ENCODE measurements at regions not wholly inside any gene's neighbourhood (a gene's known extent, or its start where the extent isn't known, plus 50 kb on each side); places are given as distances from the start of the nearest gene placed in this dataset.

DNA sequence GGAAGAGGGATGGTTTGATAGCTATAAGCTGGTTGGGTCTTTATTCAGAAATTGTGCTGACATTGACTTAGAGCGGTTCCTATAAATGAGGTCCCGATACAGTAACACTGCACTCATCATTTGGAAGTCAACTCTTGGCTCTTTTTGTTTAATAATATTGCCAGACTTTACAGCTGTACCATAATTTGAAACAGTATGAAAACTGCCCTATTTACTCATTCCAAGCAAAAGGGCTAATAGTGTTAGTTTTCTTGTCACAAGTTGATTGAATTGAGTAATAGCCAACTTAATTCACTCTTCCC, 128.4 kb upstream of the LIMCH1 start:
- Histone ChIP-seq H3K4me2 (ENCODE audit: insufficient read depth in 1 of 2, low read depth in 2 of 2, low read length in 2 of 2) (no peak overlapping the region), H2BK120ac (replicated peaks; ENCODE audit: low read depth, low read length) (no peak overlapping the region), H3K27me3 (replicated peaks in 1 of 4; ENCODE audit: control insufficient read depth in 3 of 4, extremely low read depth in 1 of 4, insufficient read depth in 3 of 4, low read length in 3 of 4) (no peaks in the 10 kb centered on the region), H2BK20ac (ENCODE audit: low read length) (no peak overlapping the region), H2AFZ (ENCODE audit: low read length) (no peak overlapping the region), H3K27ac (ENCODE audit: low read depth, low read length) (no peak overlapping the region), H2BK15ac (ENCODE audit: low read length) (no peak overlapping the region), H3K56ac (replicated peaks; ENCODE audit: insufficient read length, low read depth, low read length) (no peak overlapping the region), H3K9ac (replicated peaks in 1 of 4; ENCODE audit: extremely low read depth in 1 of 4, low read depth in 3 of 4, low read length in 3 of 4) (no peak overlapping the region), H2BK5ac (ENCODE audit: low read depth, low read length) (no peak overlapping the region), H3K4me1 (replicated peaks in 1 of 4; ENCODE audit: control insufficient read depth in 3 of 4, insufficient read depth in 4 of 4, low read length in 3 of 4) (no peaks in the 10 kb centered on the region), H4K91ac (replicated peaks; ENCODE audit: insufficient read length, low read length) (no peak overlapping the region), H4K8ac (ENCODE audit: extremely low read depth, insufficient read depth, low read length) (no peak overlapping the region), H4K5ac (ENCODE audit: insufficient read length, low read depth, low read length) (no peak overlapping the region), H2AK5ac (ENCODE audit: low read depth, low read length) (no peak overlapping the region), H3K4ac (replicated peaks; ENCODE audit: insufficient read length, low read depth, low read length) (no peak overlapping the region), H2BK12ac (ENCODE audit: low read depth, low read length) (no peak overlapping the region), H3K79me2 (ENCODE audit: control insufficient read depth in 1 of 2, insufficient read depth in 2 of 2, low read length in 2 of 2) (no peaks in the 10 kb centered on the region), H3K23me2 (ENCODE audit: low read depth, low read length) (no peaks in the 10 kb centered on the region), H3K14ac (ENCODE audit: insufficient read length) (no peak overlapping the region), H3K9me3 (ENCODE audit: insufficient read depth in 2 of 2, low read depth in 1 of 2, low read length in 1 of 2) (no peaks in the 10 kb centered on the region), H4K20me1 (replicated peaks in 1 of 2; ENCODE audit: control insufficient read depth in 1 of 2, insufficient read depth in 2 of 2, low read length in 2 of 2) (no peaks in the 10 kb centered on the region), H3K79me1 (ENCODE audit: low read depth, low read length) (no peaks in the 10 kb centered on the region), H3K23ac (ENCODE audit: insufficient read length) (no peak overlapping the region), H3K36me3 (ENCODE audit: control insufficient read depth in 2 of 4, insufficient read depth in 4 of 4, low read length in 3 of 4) (no peaks in the 10 kb centered on the region), H3K18ac (ENCODE audit: extremely low read depth, low read length) (no peak overlapping the region), H3K4me3 (ENCODE audit: extremely low read depth in 1 of 4, insufficient read depth in 2 of 4, low read depth in 3 of 4, low read length in 4 of 4) (no peak overlapping the region)
- DNase-seq (ENCODE audit: low read depth in 1 of 2, low spot score in 2 of 2) (no peak), FAIRE-seq (no peak)
- POLR2A ChIA-PET (ENCODE audit: partially characterized antibody), result interaction anchor here (0.5 to 0.9 kb wide), 2 partner anchors 140 to 152 kb away, joined by 3 to 4 read pairs; no protein-coding TSS in a partner anchor
- CTCF ChIA-PET (ENCODE audit: partially characterized antibody), result interaction anchor here (0.5 to 1.4 kb wide), 4 partner anchors 11 to 42 kb away, joined by 3 read pairs; no protein-coding TSS in a partner anchor
- WGBS, 2 experiments (ENCODE audit: extremely low coverage in 1 of 2, insufficient coverage in 1 of 2, insufficient read length in 1 of 2, insufficient replicate concordance in 2 of 2, low coverage in 1 of 2, low lambda C conversion rate in 2 of 2, missing lambda C conversion rate in 1 of 2), result 94% methylated on average over 2 of the region's 2 CpGs; no CpG with 5 or more reads in 1 of the 2 experiments
- TF ChIP-seq CREB1 (IDR thresholded peaks at IDR 0.05), result no peak
- no peak for TF ChIP-seq TAF7 (optimal IDR thresholded peaks at IDR 0.05; ENCODE audit: borderline replicate concordance, low read depth, low read length)
- no peak for TF ChIP-seq HDAC6 (IDR thresholded peaks at IDR 0.05; ENCODE audit: low read depth, low read length)
- TF ChIP-seq E2F6 (IDR thresholded peaks at IDR 0.05), result no peak
- TF ChIP-seq, protein P1, sequence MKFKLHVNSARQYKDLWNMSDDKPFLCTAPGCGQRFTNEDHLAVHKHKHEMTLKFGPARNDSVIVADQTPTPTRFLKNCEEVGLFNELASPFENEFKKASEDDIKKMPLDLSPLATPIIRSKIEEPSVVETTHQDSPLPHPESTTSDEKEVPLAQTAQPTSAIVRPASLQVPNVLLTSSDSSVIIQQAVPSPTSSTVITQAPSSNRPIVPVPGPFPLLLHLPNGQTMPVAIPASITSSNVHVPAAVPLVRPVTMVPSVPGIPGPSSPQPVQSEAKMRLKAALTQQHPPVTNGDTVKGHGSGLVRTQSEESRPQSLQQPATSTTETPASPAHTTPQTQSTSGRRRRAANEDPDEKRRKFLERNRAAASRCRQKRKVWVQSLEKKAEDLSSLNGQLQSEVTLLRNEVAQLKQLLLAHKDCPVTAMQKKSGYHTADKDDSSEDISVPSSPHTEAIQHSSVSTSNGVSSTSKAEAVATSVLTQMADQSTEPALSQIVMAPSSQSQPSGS (IDR thresholded peaks at IDR 0.05; ENCODE audit: low read length), result no peak
- TF ChIP-seq, protein P2, sequence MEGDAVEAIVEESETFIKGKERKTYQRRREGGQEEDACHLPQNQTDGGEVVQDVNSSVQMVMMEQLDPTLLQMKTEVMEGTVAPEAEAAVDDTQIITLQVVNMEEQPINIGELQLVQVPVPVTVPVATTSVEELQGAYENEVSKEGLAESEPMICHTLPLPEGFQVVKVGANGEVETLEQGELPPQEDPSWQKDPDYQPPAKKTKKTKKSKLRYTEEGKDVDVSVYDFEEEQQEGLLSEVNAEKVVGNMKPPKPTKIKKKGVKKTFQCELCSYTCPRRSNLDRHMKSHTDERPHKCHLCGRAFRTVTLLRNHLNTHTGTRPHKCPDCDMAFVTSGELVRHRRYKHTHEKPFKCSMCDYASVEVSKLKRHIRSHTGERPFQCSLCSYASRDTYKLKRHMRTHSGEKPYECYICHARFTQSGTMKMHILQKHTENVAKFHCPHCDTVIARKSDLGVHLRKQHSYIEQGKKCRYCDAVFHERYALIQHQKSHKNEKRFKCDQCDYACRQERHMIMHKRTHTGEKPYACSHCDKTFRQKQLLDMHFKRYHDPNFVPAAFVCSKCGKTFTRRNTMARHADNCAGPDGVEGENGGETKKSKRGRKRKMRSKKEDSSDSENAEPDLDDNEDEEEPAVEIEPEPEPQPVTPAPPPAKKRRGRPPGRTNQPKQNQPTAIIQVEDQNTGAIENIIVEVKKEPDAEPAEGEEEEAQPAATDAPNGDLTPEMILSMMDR (IDR thresholded peaks at IDR 0.05; ENCODE audit: control extremely low read depth in 1 of 3, insufficient read depth in 1 of 3, low read depth in 1 of 3, low read length in 3 of 3), result no peak
- no peak for TF ChIP-seq CEBPB (IDR thresholded peaks at IDR 0.05; ENCODE audit: low read depth, low read length)
- TF ChIP-seq NRF1 (IDR thresholded peaks at IDR 0.05; ENCODE audit: low read depth, low read length), result no peak
- no peak for TF ChIP-seq TAF1 (IDR thresholded peaks at IDR 0.05; ENCODE audit: low read depth, low read length)
- TF ChIP-seq SIX5 (IDR thresholded peaks at IDR 0.05; ENCODE audit: low read depth, low read length), result no peak
- no peak for TF ChIP-seq POU5F1 (IDR thresholded peaks at IDR 0.05; ENCODE audit: low read depth, low read length)
